Endodermal cell (in vitro differentiated cells): ENCODE measurements at regions not wholly inside any gene's neighbourhood (a gene's known extent, or its start where the extent isn't known, plus 50 kb on each side); places are given as distances from the start of the nearest gene placed in this dataset.

Experiments
- DNase-seq: peaks from one replicate; pipeline ENCODE4 v3.0.0-alpha.2; 2017
- H3K27ac ChIP-seq: 2 replicates; pipeline ENCODE4 v1.5.1; 2013; ENCODE audit warnings: mild to moderate bottlenecking, low read depth, low read length, moderate library complexity
- H3K27me3 ChIP-seq: 2 replicates; pipeline ENCODE4 v1.6.1; 2013; ENCODE audit warnings: mild to moderate bottlenecking, low read length, moderate library complexity; ENCODE audit not compliant: insufficient read depth, control insufficient read depth, poor library complexity, severe bottlenecking
- H3K36me3 ChIP-seq: 2 replicates; pipeline ENCODE4 v1.7.0; 2013; ENCODE audit warnings: mild to moderate bottlenecking, low read length, moderate library complexity; ENCODE audit not compliant: control insufficient read depth, insufficient read depth
- H3K4me1 ChIP-seq: one replicate; pipeline ENCODE4 v1.7.0; 2013; ENCODE audit warnings: low read length; ENCODE audit not compliant: control insufficient read depth, insufficient read depth
- H3K4me3 ChIP-seq: 2 replicates; pipeline ENCODE4 v1.5.1; 2013; ENCODE audit warnings: mild to moderate bottlenecking, low read length, moderate library complexity
- H3K9ac ChIP-seq: 2 replicates; pipeline ENCODE4 v1.6.1; 2013; ENCODE audit warnings: mild to moderate bottlenecking, low read length, moderate library complexity; ENCODE audit not compliant: poor library complexity, severe bottlenecking; ENCODE audit errors: extremely low read depth
- H3K9me3 ChIP-seq: 2 replicates; pipeline ENCODE4 v1.6.1; 2013; ENCODE audit warnings: mild to moderate bottlenecking, low read length, moderate library complexity; ENCODE audit not compliant: control insufficient read depth
- H3K27ac Mint-ChIP-seq: 2 replicates; pipeline ENCODE4 v1.8.0; 2020; ENCODE audit warnings: mixed read lengths
- H3K27me3 Mint-ChIP-seq: 2 replicates; pipeline ENCODE4 v1.8.0; 2021; ENCODE audit warnings: mild to moderate bottlenecking, mixed read lengths; ENCODE audit not compliant: insufficient read depth
- H3K36me3 Mint-ChIP-seq: 2 replicates; pipeline ENCODE4 v1.8.0; 2020; ENCODE audit warnings: low read depth, mixed read lengths
- H3K4me1 Mint-ChIP-seq: 2 replicates; pipeline ENCODE4 v1.8.0; 2020; ENCODE audit warnings: mixed read lengths
- H3K4me3 Mint-ChIP-seq: 2 replicates; pipeline ENCODE4 v1.8.0; 2020; ENCODE audit warnings: mild to moderate bottlenecking, moderate library complexity, mixed read lengths
- H3K9me3 Mint-ChIP-seq: 2 replicates; pipeline ENCODE4 v1.8.0; 2020; ENCODE audit warnings: mild to moderate bottlenecking, mixed read lengths
- WGBS, 2 experiments: methylation state at CpG; one replicate each; pipeline versions ENCODE4 v1.1.5 to v1.1.7; 2013; ENCODE audit warnings: missing lambda C conversion rate in 2 of 2, mixed read lengths in 1 of 2; ENCODE audit not compliant: insufficient coverage in 1 of 2, insufficient read length in 1 of 2; 5-methylcytosine and 5-hydroxymethylcytosine counted together
- TF ChIP-seq, protein P1 (sequence below): fragments of 200-600 bp; sonication (generic); conservative IDR thresholded peaks from 2 replicates; pipeline ENCODE4 v1.5.0; 2021; ENCODE audit warnings: antibody characterized with exemption, mild to moderate bottlenecking

- Histone ChIP-seq H3K27ac (no peak overlapping the region), H3K4me3 (no peak overlapping the region), H3K4me1 (peaks cover 5% of the 10 kb centered on the region), H3K36me3 (no peaks in the 10 kb centered on the region), H3K27me3 (no peaks in the 10 kb centered on the region), H3K9me3 (no peaks in the 10 kb centered on the region), H3K9ac (no peak overlapping the region)
- Mint-ChIP-seq H3K27me3 (peaks cover 2% of the 10 kb centered on the region), H3K36me3 (no peaks in the 10 kb centered on the region), H3K4me3 (no peak overlapping the region), H3K9me3 (no peaks in the 10 kb centered on the region), H3K27ac (no peak overlapping the region), H3K4me1 (peaks cover 21% of the 10 kb centered on the region)
- TF ChIP-seq, protein P1, sequence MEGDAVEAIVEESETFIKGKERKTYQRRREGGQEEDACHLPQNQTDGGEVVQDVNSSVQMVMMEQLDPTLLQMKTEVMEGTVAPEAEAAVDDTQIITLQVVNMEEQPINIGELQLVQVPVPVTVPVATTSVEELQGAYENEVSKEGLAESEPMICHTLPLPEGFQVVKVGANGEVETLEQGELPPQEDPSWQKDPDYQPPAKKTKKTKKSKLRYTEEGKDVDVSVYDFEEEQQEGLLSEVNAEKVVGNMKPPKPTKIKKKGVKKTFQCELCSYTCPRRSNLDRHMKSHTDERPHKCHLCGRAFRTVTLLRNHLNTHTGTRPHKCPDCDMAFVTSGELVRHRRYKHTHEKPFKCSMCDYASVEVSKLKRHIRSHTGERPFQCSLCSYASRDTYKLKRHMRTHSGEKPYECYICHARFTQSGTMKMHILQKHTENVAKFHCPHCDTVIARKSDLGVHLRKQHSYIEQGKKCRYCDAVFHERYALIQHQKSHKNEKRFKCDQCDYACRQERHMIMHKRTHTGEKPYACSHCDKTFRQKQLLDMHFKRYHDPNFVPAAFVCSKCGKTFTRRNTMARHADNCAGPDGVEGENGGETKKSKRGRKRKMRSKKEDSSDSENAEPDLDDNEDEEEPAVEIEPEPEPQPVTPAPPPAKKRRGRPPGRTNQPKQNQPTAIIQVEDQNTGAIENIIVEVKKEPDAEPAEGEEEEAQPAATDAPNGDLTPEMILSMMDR = no peak
- WGBS, 2 experiments = 96% methylated on average over 1 of the region's 1 CpG; no CpG with 5 or more reads in 1 of the 2 experiments
- no peak for DNase-seq
Observed at GRCh38 chr2:207252416-207252815, 86.7 kb upstream of the KLF7 start.

GRCh38 chr2:207252979-207253645, 87.4 kb upstream of the KLF7 start:
- Mint-ChIP-seq H3K4me1 (peaks cover 28% of the 10 kb centered on the region), H3K9me3 (no peaks in the 10 kb centered on the region), H3K27ac (no peak overlapping the region), H3K36me3 (no peaks in the 10 kb centered on the region), H3K4me3 (no peak overlapping the region), H3K27me3 (peaks cover 2% of the 10 kb centered on the region)
- no peak overlapping the region for H3K4me3 ChIP-seq
- peak overlapping the region; percentile 12 for H3K27ac ChIP-seq
- WGBS, 2 experiments = 94 to 100% methylated on average over 2 to 4 of the region's 4 CpGs
- DNase-seq = no peak
- no peak overlapping the region for H3K9ac ChIP-seq
- no peaks in the 10 kb centered on the region for H3K36me3 ChIP-seq
- no peaks in the 10 kb centered on the region for H3K27me3 ChIP-seq
- peaks cover 10% of the 10 kb centered on the region for H3K4me1 ChIP-seq
- TF ChIP-seq, protein P1 = no peak
- no peaks in the 10 kb centered on the region for H3K9me3 ChIP-seq

DNA sequence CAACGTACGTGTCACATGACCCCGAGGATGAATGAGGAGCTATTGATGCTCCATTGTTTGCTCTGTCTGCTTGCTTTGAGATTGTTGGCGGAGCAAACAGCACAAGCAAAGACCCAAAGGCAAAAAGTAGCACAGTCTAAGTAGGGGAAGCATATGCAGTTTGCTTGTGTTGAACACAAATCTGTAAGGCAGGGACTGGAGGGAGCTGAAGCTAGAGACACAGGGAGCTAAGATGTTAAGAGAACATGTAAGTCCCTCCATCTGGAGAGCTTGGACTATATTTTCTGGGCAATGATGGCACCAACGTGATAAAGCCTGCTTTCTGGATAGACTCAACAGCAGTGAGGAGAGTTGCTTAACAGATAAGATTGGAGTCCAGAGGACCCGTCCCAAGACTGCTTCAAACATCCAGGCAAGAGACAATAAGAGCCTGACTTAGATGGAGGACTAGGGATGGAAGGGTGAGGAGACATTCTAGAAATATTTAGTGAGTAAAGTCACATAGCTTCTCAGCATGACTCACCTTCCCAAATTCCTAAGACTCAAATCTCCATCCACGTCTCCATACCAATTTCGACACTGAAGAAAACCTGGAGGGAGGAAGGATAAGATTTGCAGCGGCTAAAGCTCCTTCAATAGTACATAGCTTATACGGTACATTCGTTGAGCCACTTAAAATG, 88.1 kb upstream of the KLF7 start:
- no peak for DNase-seq
- no peaks in the 10 kb centered on the region for H3K36me3 ChIP-seq
- Mint-ChIP-seq H3K9me3 (no peaks in the 10 kb centered on the region), H3K27me3 (peaks cover 2% of the 10 kb centered on the region), H3K36me3 (no peaks in the 10 kb centered on the region), H3K4me3 (no peak overlapping the region), H3K4me1 (peaks cover 35% of the 10 kb centered on the region), H3K27ac (no peak overlapping the region)
- H3K27me3 ChIP-seq = no peaks in the 10 kb centered on the region
- 76 to 84% methylated on average over 8 to 11 of the region's 11 CpGs for WGBS, 2 experiments
- H3K4me3 ChIP-seq = no peak overlapping the region
- H3K9ac ChIP-seq = no peak overlapping the region
- no peaks in the 10 kb centered on the region for H3K9me3 ChIP-seq
- TF ChIP-seq, protein P1 = no peak
- H3K4me1 ChIP-seq = peaks cover 16% of the 10 kb centered on the region
- no peak overlapping the region for H3K27ac ChIP-seq
